ENCODE measurements at regions not wholly inside any gene's neighbourhood (a gene's known extent, or its start where the extent isn't known, plus 50 kb on each side); places are given as distances from the start of the nearest gene placed in this dataset.

GRCh38 chr5:168064933-168065622 lies 226.4 kb upstream of the WWC1 start:
- TF ChIP-seq POLR2AphosphoS5 (IDR thresholded peaks at IDR 0.05), result no peak
- TF ChIP-seq EP300 (IDR thresholded peaks at IDR 0.05; ENCODE audit: low read depth), result no peak

Measured in transverse colon (tissue), 3 donors.